ENCODE measurements at regions not wholly inside any gene's neighbourhood (a gene's known extent, or its start where the extent isn't known, plus 50 kb on each side); places are given as distances from the start of the nearest gene placed in this dataset.
"Not testable (repeated sequence)": the region's sequence is repeated elsewhere in the genome, so short reads cannot be mapped to it uniquely, and the experiment has no call there.

GRCh38 chr10:37535459-37536246 is 321.8 kb downstream of the ZNF248 start:
- Histone ChIP-seq H4K20me1 (ENCODE audit: control insufficient read depth, extremely low read depth, insufficient read depth, low read length) (no peaks in the 10 kb centered on the region), H3K9me3 (ENCODE audit: control insufficient read depth, low read depth, low read length) (no peaks in the 10 kb centered on the region), H3K27me3 (ENCODE audit: control insufficient read depth, extremely low read depth, insufficient read depth, low read length) (no peaks in the 10 kb centered on the region), H3K4me2 (ENCODE audit: control insufficient read depth, extremely low read depth, insufficient read depth, low read depth, low read length) (no peak overlapping the region), H3K9me1 (ENCODE audit: control insufficient read depth, extremely low read depth, insufficient read depth, low read length) (no peaks in the 10 kb centered on the region), H2AFZ (ENCODE audit: control insufficient read depth, low read length) (no peak overlapping the region), H3K36me3 (ENCODE audit: control insufficient read depth in 2 of 2, extremely low read depth in 1 of 2, insufficient read depth in 2 of 2, low read length in 2 of 2) (no peaks in the 10 kb centered on the region), H3K9ac (ENCODE audit: control insufficient read depth, extremely low read depth, insufficient read depth, low read length) (no peak overlapping the region), H3K4me3 (ENCODE audit: control insufficient read depth in 2 of 3, extremely low read depth in 1 of 3, insufficient read depth in 2 of 3, low read depth in 1 of 3, low read length in 3 of 3) (no peak overlapping the region), H3K27ac (ENCODE audit: control insufficient read depth, insufficient read depth, low read length) (no peak overlapping the region), H3K79me2 (ENCODE audit: control insufficient read depth, insufficient read depth, low read length) (no peaks in the 10 kb centered on the region), H3K4me1 (ENCODE audit: control insufficient read depth, extremely low read depth, insufficient read depth, low read length) (no peaks in the 10 kb centered on the region)
- FAIRE-seq (no peak), DNase-seq (ENCODE audit: low read depth, low spot score) (no peak)
- no peak for TF ChIP-seq EZH2 (IDR thresholded peaks at IDR 0.05; ENCODE audit: low read length)
- TF ChIP-seq, protein P1, sequence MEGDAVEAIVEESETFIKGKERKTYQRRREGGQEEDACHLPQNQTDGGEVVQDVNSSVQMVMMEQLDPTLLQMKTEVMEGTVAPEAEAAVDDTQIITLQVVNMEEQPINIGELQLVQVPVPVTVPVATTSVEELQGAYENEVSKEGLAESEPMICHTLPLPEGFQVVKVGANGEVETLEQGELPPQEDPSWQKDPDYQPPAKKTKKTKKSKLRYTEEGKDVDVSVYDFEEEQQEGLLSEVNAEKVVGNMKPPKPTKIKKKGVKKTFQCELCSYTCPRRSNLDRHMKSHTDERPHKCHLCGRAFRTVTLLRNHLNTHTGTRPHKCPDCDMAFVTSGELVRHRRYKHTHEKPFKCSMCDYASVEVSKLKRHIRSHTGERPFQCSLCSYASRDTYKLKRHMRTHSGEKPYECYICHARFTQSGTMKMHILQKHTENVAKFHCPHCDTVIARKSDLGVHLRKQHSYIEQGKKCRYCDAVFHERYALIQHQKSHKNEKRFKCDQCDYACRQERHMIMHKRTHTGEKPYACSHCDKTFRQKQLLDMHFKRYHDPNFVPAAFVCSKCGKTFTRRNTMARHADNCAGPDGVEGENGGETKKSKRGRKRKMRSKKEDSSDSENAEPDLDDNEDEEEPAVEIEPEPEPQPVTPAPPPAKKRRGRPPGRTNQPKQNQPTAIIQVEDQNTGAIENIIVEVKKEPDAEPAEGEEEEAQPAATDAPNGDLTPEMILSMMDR (optimal IDR thresholded peaks at IDR 0.05 in 1 of 3, IDR thresholded peaks at IDR 0.05 in 1 of 3, conservative IDR thresholded peaks at IDR 0.05 in 1 of 3; ENCODE audit: extremely low read depth in 1 of 3, insufficient read depth in 2 of 3, low read length in 3 of 3): no peak
- dilution Hi-C loops (cut with MboI; ENCODE audit: extremely low pct_ligation_motif_present, low sequenced_read_pairs): no loop called here

GRCh38 chr10:37534166-37534565 is 323.2 kb downstream of the ZNF248 start:
- Histone ChIP-seq H3K36me3 (ENCODE audit: control insufficient read depth in 2 of 2, extremely low read depth in 1 of 2, insufficient read depth in 2 of 2, low read length in 2 of 2) (no peaks in the 10 kb centered on the region), H4K20me1 (ENCODE audit: control insufficient read depth, extremely low read depth, insufficient read depth, low read length) (no peaks in the 10 kb centered on the region), H3K9ac (ENCODE audit: control insufficient read depth, extremely low read depth, insufficient read depth, low read length) (no peak overlapping the region), H3K4me2 (ENCODE audit: control insufficient read depth, extremely low read depth, insufficient read depth, low read depth, low read length) (no peak overlapping the region), H3K9me3 (ENCODE audit: control insufficient read depth, low read depth, low read length) (no peaks in the 10 kb centered on the region), H3K4me3 (ENCODE audit: control insufficient read depth in 2 of 3, extremely low read depth in 1 of 3, insufficient read depth in 2 of 3, low read depth in 1 of 3, low read length in 3 of 3) (no peak overlapping the region), H3K27me3 (ENCODE audit: control insufficient read depth, extremely low read depth, insufficient read depth, low read length) (no peaks in the 10 kb centered on the region), H3K27ac (ENCODE audit: control insufficient read depth, insufficient read depth, low read length) (no peak overlapping the region), H3K79me2 (ENCODE audit: control insufficient read depth, insufficient read depth, low read length) (no peaks in the 10 kb centered on the region), H2AFZ (ENCODE audit: control insufficient read depth, low read length) (no peak overlapping the region), H3K9me1 (ENCODE audit: control insufficient read depth, extremely low read depth, insufficient read depth, low read length) (no peaks in the 10 kb centered on the region), H3K4me1 (ENCODE audit: control insufficient read depth, extremely low read depth, insufficient read depth, low read length) (no peaks in the 10 kb centered on the region)
- DNase-seq (ENCODE audit: low read depth, low spot score): no peak
- dilution Hi-C loops (cut with MboI; ENCODE audit: extremely low pct_ligation_motif_present, low sequenced_read_pairs): no loop called here
- TF ChIP-seq, protein P1 (optimal IDR thresholded peaks at IDR 0.05 in 1 of 3, IDR thresholded peaks at IDR 0.05 in 1 of 3, conservative IDR thresholded peaks at IDR 0.05 in 1 of 3; ENCODE audit: extremely low read depth in 1 of 3, insufficient read depth in 2 of 3, low read length in 3 of 3): no peak
- no peak for TF ChIP-seq EZH2 (IDR thresholded peaks at IDR 0.05; ENCODE audit: low read length)
- no peak for FAIRE-seq

GRCh38 chr10:37525410-37525809 is 332.0 kb downstream of the ZNF248 start:
- H3K4me1 ChIP-seq (ENCODE audit: control insufficient read depth, extremely low read depth, insufficient read depth, low read length); H3K4me2 ChIP-seq (ENCODE audit: control insufficient read depth, extremely low read depth, insufficient read depth, low read depth, low read length); H3K9me1 ChIP-seq (ENCODE audit: control insufficient read depth, extremely low read depth, insufficient read depth, low read length); DNase-seq (ENCODE audit: low read depth, low spot score); H3K9me3 ChIP-seq (ENCODE audit: control insufficient read depth, low read depth, low read length); H3K36me3 ChIP-seq (ENCODE audit: control insufficient read depth in 2 of 2, extremely low read depth in 1 of 2, insufficient read depth in 2 of 2, low read length in 2 of 2); FAIRE-seq; dilution Hi-C loops (cut with MboI; ENCODE audit: extremely low pct_ligation_motif_present, low sequenced_read_pairs); H3K27me3 ChIP-seq (ENCODE audit: control insufficient read depth, extremely low read depth, insufficient read depth, low read length); H3K4me3 ChIP-seq (ENCODE audit: control insufficient read depth in 2 of 3, extremely low read depth in 1 of 3, insufficient read depth in 2 of 3, low read depth in 1 of 3, low read length in 3 of 3); H4K20me1 ChIP-seq (ENCODE audit: control insufficient read depth, extremely low read depth, insufficient read depth, low read length); H3K27ac ChIP-seq (ENCODE audit: control insufficient read depth, insufficient read depth, low read length); H3K79me2 ChIP-seq (ENCODE audit: control insufficient read depth, insufficient read depth, low read length); H3K9ac ChIP-seq (ENCODE audit: control insufficient read depth, extremely low read depth, insufficient read depth, low read length); H2AFZ ChIP-seq (ENCODE audit: control insufficient read depth, low read length): not testable (repeated sequence)
